ENCODE measurements at regions not wholly inside any gene's neighbourhood (a gene's known extent, or its start where the extent isn't known, plus 50 kb on each side); places are given as distances from the start of the nearest gene placed in this dataset.

DNA sequence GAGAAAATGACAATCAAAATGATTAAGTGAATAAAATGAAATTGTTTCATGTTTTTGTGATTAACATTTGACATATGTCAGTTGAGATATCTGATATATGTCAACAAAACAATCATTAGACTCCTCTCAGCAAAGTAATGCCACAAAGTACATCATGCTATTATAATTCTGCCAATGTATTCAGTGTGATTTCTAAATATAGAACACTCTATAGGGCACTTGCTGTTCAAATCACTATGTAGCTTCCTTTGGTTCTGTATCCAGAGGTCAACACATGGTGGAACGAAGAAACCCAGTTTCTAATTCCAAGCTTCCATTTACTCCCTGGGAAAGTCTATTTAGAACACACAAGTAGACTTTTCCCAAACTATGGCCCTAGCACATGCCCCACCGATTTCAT is 227.5 kb upstream of the FAM83B start:
- TF ChIP-seq, protein P1, sequence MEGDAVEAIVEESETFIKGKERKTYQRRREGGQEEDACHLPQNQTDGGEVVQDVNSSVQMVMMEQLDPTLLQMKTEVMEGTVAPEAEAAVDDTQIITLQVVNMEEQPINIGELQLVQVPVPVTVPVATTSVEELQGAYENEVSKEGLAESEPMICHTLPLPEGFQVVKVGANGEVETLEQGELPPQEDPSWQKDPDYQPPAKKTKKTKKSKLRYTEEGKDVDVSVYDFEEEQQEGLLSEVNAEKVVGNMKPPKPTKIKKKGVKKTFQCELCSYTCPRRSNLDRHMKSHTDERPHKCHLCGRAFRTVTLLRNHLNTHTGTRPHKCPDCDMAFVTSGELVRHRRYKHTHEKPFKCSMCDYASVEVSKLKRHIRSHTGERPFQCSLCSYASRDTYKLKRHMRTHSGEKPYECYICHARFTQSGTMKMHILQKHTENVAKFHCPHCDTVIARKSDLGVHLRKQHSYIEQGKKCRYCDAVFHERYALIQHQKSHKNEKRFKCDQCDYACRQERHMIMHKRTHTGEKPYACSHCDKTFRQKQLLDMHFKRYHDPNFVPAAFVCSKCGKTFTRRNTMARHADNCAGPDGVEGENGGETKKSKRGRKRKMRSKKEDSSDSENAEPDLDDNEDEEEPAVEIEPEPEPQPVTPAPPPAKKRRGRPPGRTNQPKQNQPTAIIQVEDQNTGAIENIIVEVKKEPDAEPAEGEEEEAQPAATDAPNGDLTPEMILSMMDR (IDR thresholded peaks at IDR 0.05) = no peak
- intact Hi-C loops (cut with DNase I) = no loop called here
- no peaks in the 10 kb centered on the region for H3K27me3 ChIP-seq
- H3K27ac ChIP-seq = no peak overlapping the region
- peaks cover 0 to 4% of the 10 kb centered on the region in 2 donors for H3K4me1 ChIP-seq
- no peaks in the 10 kb centered on the region for H3K36me3 ChIP-seq
- no peak for DNase-seq (ENCODE audit: low spot score in 2 of 2)
- no peaks in the 10 kb centered on the region for H3K9me3 ChIP-seq
- H3K4me3 ChIP-seq = no peak overlapping the region

DNA sequence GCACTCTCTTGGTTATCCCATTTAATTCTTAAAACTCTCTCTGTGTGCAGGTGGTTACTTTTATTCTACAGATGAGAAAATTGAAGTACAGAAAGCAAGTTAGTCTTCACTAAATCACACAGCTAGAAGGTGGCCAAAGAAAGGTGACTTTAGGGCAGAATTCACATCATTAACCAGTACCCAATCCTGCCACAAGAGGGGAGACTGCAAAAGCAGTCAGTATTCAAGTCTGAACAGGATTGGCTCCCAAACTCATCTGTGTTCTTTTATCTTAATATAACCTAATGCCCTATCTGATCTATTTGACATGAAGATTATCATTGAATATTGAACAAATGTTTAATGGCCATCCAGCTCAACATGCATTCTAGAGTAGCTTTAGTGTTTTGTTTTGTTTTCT is 225.3 kb upstream of the FAM83B start:
- no peak overlapping the region for H3K27ac ChIP-seq
- intact Hi-C loops (cut with DNase I) = no loop called here

GRCh38 chr6:54624216-54624615 is 222.4 kb upstream of the FAM83B start:
- intact Hi-C loops (cut with DNase I) = no loop called here

More for the DNA sequence above, 225.3 kb upstream of the FAM83B start:
- no peak for DNase-seq (ENCODE audit: low spot score in 2 of 2)
- Histone ChIP-seq H3K4me3 (no peak overlapping the region), H3K4me1 (peaks cover 0 to 4% of the 10 kb centered on the region in 2 donors), H3K9me3 (no peaks in the 10 kb centered on the region), H3K27me3 (no peaks in the 10 kb centered on the region), H3K36me3 (no peaks in the 10 kb centered on the region)
- TF ChIP-seq, protein P1 (IDR thresholded peaks at IDR 0.05) = peak in 2 of 3 experiments; percentile 34 to 42

GRCh38 chr6:54624779-54625178 is 221.8 kb upstream of the FAM83B start:
- DNase-seq (ENCODE audit: low spot score in 2 of 2) = no peak
- Histone ChIP-seq H3K4me3 (no peak overlapping the region), H3K27ac (no peak overlapping the region), H3K4me1 (no peaks in the 10 kb centered on the region), H3K9me3 (no peaks in the 10 kb centered on the region), H3K27me3 (no peaks in the 10 kb centered on the region), H3K36me3 (no peaks in the 10 kb centered on the region)
- intact Hi-C loops (cut with DNase I) = no loop called here
- TF ChIP-seq, protein P1 (IDR thresholded peaks at IDR 0.05) = no peak

More at GRCh38 chr6:54624216-54624615, 222.4 kb upstream of the FAM83B start:
- DNase-seq (ENCODE audit: low spot score in 2 of 2) = no peak
- Histone ChIP-seq H3K27me3 (no peaks in the 10 kb centered on the region), H3K4me3 (no peak overlapping the region), H3K27ac (no peak overlapping the region), H3K4me1 (no peaks in the 10 kb centered on the region), H3K36me3 (no peaks in the 10 kb centered on the region), H3K9me3 (no peaks in the 10 kb centered on the region)
- TF ChIP-seq, protein P1 (IDR thresholded peaks at IDR 0.05) = no peak

DNA sequence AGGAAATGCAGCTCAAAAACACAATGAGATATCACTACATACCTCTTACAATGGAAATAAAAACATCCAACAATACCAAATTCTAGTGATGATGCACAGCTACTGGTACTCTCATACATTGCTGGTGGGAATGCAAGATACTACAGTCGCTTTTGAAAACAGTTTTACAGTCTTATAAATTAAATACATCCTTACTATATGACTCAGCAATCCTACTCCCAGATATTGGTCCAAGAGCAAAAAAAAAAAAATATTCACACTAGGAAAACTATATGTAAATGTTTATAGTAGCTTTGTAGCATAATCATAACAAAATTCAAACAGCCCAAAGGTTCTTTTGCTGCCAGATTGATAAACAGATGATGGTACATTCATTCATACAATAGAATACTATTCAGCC is 217.4 kb upstream of the FAM83B start:
- Histone ChIP-seq H3K27ac (no peak overlapping the region), H3K4me1 (no peaks in the 10 kb centered on the region), H3K9me3 (no peaks in the 10 kb centered on the region), H3K36me3 (no peaks in the 10 kb centered on the region), H3K4me3 (no peak overlapping the region), H3K27me3 (no peaks in the 10 kb centered on the region)
- intact Hi-C loops (cut with DNase I) = no loop called here
- TF ChIP-seq, protein P1 (IDR thresholded peaks at IDR 0.05) = no peak
- no peak for DNase-seq (ENCODE audit: low spot score in 2 of 2)

- Histone ChIP-seq H3K27me3 (no peaks in the 10 kb centered on the region), H3K4me1 (no peaks in the 10 kb centered on the region), H3K36me3 (no peaks in the 10 kb centered on the region), H3K9me3 (no peaks in the 10 kb centered on the region), H3K4me3 (no peak overlapping the region), H3K27ac (no peak overlapping the region)
- DNase-seq (ENCODE audit: low spot score in 2 of 2) = no peak
- TF ChIP-seq, protein P1 (IDR thresholded peaks at IDR 0.05) = no peak
- intact Hi-C loops (cut with DNase I) = no loop called here
Measured at GRCh38 chr6:54632984-54633565, 213.5 kb upstream of the FAM83B start.

Data from ascending aorta (tissue), 2 donors.